ENCODE measurements at regions not wholly inside any gene's neighbourhood (a gene's known extent, or its start where the extent isn't known, plus 50 kb on each side); places are given as distances from the start of the nearest gene placed in this dataset.
"Not testable (repeated sequence)": the region's sequence is repeated elsewhere in the genome, so short reads cannot be mapped to it uniquely, and the experiment has no call there.

DNA sequence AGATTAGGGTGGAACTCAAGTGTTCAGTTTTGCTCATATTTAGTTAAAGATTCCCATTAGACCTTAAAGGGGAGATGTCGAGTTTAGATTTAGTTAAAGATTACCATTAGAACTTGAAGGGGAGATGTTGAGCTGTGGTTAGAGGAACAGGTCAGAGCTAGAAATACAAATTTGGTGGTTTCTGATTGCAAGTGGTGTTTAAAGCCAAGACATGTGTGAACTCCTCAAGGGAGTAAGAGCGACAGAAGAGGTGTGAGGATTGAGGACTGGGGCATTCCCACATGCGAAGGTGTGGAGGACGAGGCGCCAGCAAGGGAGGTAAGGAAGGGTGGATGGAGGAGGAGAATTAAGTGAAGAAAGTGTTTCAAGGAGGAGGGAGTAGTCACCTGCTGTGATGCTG, 168.6 kb downstream of the IER5 start:
- DNase-seq (ENCODE audit: low spot score): no peak

DNA sequence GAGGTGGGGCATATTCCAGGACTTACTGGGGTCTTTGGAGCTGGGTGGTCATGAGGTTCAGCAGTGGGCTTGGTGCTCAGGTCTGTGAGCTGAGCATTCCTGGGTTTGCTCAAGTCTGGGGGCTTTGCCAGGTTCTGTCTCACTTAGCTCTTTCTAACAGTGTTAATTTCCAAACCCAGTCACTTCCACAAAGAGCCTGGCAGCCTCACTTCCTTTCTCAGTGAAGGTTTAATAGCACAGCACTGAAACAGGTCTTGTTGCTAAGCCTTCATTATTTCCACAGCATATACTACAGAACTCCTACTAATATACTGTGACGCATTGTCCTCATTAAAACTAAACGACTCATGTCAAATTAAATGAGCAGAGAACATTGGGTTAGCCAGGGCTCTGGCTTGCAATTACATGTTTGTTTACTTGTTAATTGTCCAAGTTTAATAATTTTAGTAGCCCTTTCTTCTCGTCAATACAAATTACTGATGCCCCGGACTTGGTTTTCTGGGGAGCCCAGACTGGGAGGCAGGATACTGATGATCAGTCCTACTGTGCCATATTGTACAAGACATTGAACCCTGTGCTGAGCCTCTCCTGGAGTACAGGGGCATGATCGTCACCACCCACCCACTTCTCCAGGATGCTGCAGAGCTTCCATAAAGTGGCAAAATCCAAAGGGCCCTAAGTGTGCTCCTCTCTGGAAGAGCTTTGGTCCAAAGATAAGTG, 170.7 kb downstream of the IER5 start:
- DNase-seq (ENCODE audit: low spot score): no peak

DNA sequence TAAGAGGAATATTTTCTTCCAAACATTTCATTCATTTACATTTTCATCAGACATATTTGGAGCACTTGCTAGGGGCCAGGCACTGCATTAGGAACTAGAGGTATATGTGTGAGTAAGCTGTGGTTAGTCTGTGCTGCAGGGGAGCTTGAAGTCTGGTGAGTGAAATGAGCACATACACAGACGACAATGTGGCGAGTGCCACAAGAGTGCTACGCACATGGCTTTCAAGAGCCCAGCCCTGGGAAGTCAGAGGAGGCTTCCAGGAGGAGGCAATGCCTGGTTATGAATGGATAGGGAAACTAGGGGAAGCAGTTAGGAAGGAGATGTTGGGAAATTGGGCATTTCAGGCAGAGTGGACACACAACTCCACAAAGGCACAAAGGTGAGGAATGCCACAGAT, 171.8 kb downstream of the IER5 start:
- no peak for DNase-seq (ENCODE audit: low spot score)

DNA sequence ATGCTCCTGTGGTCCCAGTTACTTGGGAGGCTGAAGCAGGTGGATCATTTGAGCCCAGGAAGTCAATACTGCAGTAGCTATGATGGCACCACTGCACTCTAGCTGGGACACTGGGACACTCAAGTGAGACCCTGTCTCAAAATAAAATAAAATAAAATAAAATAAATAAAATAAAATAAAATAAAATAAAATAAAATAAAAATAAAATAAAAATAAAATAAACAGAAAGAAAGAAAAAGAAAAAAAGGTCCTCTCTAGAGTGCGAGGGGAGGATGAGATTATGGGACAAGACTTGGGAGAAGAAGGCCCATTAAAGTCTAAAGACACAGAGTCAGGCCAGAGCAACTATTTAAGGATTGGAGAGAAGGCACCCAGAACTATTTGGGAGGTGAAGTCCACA, 172.5 kb downstream of the IER5 start:
- DNase-seq (ENCODE audit: low spot score): no peak

DNA sequence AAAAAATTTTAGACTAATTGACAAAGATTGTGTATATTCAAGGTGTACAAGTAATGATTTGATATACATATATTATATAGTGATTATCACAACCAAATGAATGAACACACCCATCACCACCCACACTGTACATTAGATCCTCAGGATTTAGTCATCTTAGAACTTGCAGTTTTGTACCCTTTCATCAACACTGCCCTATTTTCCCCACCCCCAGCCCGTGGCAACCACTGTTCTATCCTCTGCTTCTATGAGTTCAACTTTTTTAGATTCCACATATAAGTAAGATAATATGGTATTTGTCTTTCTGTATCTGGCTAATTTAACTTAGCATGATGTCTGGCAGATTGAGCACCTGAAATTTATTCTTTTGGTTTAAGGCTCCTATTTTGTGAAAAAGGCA, 173.6 kb downstream of the IER5 start:
- no peak for DNase-seq (ENCODE audit: low spot score)

DNA sequence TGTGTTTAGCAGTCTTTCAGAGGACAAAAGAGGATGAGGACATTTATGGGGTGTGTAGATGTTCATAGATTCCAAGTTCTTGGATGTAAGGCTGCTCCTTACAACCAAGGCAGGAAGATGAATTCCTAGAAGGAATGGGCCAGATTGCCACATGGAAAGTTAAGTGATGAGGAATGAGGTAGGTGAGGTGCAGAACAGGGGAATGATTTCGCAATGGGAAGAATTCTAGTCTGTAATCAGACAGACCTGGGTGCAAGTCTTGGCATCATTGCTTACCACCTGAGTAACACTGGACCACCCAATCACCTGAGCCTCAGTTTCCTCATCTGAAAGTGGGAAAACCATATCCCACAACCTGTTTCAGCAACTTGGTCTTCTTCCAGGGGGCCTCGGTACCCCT, 174.9 kb downstream of the IER5 start:
- DNase-seq (ENCODE audit: low spot score): no peak

DNA sequence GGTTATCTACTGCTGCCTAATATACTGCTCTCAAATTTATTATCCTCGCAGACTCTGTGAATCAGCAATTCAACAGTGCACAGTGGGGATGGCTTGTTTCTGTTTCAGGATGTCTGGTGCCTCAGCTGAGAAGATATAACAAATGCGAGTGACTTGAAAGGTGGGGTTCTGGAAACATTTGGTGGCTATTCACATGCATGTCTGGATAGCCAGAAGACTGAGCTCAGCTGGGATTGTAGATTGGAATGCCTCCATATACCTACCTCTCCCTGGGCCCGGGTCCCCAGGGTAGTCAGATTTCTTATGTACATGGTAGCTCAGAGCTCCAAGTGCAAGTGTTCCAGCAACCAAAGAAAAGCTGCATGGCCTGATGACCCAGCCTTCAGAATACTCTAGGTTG, 176.3 kb downstream of the IER5 start:
- no peak for DNase-seq (ENCODE audit: low spot score)

DNA sequence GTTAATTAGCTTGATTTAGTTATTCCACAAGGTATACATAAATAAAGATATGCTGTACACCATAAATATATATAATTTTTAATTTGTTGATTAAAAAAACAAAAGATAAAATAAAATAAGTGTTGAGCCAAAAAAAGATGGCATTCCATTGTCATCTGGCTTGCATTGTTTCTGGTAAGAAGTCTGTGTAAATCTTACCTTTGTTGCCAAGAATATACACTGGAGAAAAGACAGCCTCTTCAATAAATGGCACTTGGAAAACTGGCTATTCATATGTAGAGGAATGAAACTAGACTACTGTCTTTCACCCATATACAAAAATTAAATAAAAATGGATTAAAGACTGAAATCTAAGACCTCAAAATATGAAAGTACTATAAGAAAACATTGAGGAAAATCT, 196.5 kb downstream of the IER5 start:
- no peak for DNase-seq (ENCODE audit: low spot score)

DNA sequence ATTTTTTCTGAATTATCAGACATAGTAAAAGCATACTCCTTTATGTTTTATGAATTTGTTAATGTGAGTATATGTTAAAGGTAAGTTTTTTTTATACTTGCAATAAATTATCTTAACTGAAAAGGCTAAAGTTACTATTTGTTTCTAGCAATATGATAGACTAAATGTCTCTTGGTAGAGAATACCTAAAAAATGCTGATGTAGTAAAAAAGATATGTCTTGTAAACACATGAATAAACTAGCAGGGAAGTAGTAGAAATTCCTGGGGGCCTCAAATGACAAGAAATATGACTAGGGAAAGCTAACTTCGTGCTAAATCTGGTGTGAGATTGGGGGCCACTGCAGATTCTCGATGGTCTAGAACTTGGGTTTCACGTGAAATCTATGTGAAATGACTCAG, 188.1 kb upstream of the CACNA1E start:
- DNase-seq (ENCODE audit: low spot score): no peak

DNA sequence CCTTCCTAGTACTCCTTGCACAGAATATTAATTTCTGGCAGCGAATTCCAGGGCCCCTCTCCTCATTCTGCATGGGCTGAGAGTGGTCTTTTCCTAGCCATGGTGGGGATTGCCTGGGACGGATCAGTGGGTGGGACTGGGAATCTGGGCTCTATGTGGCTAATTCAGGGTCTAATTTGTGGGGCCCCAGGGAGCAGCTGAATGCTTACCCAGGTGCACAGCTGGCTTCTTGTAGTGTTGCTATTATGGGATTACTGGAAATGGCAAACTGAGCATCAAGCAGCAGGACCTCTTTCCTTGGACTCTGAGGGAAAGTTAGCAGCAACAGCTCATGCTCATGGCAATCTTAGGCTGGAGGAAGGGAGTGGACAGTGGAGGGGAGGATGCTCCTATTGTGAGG, 187.1 kb upstream of the CACNA1E start:
- no peak for DNase-seq (ENCODE audit: low spot score)

DNA sequence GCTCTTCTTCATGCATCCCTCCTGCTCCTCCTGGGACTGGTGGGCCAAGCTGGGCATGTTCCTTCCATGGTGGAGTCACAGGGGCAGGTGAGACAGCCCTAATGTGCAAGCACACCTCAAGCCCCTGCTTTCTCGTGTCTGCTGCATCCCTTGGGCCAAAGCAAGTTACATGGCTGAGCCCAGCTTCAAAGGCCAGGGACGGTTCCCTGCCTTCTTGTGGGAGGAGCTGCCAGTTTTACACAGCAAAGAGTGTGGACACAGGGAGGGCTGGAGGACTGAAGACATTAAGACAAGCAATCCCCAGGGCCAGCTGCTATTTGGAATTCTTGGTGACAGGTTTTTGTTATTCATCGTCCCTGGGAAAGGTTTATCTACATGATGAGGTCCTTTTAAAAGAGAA, 175.2 kb upstream of the CACNA1E start:
- no peak for DNase-seq (ENCODE audit: low spot score)

DNA sequence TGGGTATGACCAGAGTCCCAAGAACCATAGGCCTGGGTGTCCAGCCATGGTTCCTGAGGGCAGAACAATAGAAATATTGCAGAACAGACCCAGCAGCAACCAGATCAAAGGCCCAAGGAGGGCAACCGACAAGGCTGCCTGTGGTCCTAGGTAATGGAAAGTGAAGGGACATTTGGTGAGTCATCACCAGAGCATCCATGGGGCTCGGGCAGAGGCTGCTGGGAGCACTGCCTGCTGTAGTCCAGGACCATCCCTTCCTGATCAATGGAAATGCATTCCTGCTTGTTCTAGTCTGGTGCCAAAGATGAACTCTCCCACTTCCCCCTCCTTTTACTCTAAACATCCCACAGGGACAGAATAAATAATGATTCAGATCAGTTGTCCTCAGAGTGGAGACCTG, 172.8 kb upstream of the CACNA1E start:
- no peak for DNase-seq (ENCODE audit: low spot score)

DNA sequence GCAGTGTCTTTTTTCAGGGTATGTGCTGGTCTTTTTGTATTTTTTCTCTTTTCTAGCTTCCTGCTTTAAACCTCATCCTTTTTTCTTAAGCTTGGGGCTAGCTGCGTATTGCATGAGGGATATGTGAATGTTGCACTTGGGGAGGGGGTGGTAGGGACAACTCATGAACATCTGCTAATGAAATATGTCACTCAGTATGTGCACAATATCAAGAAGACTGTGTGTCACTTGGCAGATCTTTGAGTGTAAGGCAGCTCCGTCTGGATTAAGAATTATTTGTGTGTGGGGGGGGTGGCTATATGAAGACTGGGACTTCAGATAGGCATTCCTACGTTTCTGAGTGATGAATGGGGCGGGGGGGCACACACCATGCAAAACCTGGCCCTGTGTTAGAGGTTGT, 170.4 kb upstream of the CACNA1E start:
- no peak for DNase-seq (ENCODE audit: low spot score)

DNA sequence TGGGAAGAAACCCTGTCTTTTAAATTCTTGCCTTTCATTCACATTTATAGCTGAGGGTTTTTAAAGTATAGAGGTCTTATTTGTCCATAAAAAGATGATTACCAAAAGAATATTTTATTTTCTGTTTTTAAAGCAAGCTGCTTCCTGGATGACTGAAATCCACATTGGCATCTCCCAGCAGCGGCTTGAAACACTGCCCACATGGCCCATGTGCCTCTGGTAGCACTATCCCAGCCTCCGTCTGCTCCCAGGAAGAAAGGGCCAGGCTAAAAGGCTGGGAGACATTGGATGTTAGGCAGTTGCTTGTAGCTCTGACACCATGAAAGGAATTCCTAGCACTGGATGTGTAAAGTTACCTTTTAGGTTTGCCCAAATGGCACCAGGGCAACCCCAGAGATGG, 169.9 kb upstream of the CACNA1E start:
- no peak for DNase-seq (ENCODE audit: low spot score)

DNA sequence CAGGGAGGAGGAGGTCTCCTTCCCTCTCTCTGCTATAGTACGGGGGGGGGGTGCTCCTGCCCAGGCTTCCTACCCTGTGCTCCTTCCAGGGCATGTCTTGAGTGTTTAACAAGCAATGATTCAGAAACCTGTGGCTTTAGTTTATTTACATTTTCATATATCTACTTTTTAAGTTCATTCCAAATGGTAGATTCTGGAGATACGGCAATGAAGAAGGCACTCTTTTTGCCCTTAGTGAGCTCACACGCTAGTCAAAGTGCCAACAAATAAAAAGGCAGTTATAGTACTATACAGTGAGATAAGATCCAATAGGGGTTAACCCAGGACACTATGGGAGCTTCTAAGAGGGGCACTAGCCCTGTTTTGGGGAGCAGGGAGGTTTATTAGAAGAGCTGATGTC, 169.3 kb upstream of the CACNA1E start:
- no peak for DNase-seq (ENCODE audit: low spot score)

DNA sequence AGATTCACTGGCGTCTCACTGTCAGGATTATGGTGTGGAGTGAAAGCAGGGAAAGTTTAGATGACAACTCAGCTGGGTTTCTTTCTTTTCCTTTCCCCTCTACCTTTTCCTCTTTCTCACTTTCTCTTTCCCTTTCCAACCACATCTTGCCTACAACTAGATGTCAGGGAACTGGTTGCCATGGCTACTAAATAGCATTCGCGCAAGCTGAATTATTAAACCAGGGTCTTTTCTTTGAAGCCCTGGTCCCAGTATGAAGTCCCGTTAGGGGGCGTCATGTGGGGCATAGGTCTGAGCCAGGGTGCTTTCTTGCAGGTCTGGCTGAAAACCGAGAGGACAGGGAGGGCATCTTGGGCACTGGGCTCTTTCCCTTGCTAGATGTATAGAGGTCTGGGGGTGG, 168.4 kb upstream of the CACNA1E start:
- no peak for DNase-seq (ENCODE audit: low spot score)

DNA sequence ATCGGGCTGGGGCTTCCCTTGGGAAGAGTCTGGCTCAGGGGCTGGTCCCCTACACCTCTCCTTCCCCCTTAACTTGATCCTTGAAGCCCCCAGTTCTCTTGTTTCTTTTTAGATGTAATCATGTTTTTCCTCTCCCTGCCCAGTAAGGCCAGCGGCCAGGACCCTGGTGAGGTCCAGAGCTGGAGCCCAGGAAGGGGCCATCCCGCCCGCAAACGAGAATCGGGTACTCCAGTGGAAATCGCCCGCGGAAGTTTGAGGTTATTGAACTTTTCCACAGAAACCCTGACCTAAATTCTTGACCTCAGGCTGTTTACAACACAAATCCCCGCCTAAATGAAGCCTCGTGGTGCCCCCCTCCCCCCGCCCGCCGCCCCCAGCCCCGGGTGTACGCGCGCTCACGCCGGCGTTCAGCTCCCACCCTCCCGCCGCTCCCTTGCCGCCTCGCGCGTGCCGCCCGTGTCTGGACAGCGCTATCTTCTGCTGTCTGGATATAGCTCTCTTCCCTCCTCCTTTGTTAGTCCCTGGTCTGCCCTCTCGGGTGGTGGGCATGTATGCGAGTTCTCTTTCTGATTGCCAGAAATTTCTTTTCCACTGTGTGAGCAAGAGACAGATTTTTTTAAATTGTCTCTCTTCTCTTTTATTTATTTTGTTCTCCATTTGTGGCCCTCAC, 165.9 kb upstream of the CACNA1E start:
- DNase-seq (ENCODE audit: low spot score): no peak

DNA sequence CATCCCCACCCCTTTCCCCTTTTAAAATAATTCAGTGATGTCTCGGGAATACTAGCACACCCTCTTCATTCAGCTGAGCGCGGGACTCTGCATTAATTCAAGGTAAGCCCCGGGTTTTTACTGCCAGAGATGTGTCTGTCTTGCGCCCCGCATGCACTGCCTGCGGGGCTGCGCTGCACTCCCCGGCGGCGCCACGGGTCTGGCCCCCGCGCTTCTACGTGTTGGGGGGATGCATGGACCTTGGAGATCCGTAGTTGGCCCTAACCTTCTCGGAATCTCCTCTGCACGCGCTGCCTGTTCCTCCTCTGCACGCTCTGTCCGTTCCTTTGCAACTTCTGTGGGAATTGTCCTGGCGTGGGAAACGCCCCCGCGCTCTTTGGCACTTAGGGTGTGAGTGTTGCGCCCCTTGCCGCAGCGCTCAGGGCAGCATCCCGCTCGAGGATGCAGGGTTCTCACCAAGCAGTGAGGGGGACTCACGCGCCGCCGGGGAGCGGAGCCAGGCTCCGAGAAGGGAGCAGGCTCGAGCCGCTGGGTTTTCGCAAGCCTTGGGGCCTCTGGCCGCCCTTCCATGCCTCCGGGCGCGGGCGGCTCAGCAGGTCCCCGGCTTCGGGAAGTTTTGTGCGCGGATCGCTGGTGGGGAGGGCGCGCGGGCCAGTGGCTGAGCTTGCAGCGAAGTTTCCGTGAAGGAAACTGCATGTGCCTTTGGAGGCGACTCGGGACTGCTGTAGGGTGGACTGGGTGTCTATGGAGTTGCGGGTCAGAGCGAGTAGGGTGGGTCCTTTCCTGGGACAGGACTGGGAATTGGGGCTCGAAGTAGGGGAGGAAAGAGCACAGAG, 165.1 kb upstream of the CACNA1E start:
- DNase-seq (ENCODE audit: low spot score): no peak

DNA sequence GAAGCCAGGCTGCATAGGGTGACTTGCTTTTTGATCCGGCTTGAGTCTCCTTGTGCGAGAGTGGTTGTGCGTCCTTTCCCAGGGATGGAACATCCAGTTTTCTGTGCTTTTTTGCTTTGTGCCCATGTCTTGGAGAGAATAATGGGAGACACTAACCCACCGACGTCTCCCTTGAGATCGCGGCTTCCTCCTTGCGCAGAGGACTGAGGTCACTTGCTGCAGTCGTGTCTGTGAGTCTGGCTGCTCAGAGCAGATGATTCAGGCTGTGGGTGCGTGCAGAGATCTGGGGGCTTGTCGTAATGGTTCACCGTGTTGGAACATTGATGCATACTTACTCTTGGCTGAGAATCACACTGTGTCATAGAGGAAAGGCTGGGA, 164.5 kb upstream of the CACNA1E start:
- DNase-seq (ENCODE audit: low spot score): peak; percentile 18

DNA sequence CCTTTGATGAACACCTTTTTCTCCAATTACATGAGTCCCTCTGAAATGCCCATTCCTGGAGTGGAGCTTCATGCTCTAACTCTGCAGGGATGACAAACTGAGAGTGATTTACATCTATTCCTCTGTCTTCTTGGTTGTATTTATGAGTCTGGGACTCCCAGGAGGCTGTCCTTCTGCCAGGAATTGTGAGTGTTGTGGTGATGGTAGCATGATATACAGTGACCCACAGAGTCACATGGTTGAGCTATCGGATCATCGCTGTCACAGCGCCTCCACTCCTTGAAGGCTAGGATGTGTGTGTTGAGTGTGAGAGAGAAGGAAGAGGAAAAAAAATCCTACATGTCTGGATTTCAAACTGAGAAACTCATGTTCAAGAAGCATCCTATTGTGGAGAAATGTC, 163.4 kb upstream of the CACNA1E start:
- no peak for DNase-seq (ENCODE audit: low spot score)

DNA sequence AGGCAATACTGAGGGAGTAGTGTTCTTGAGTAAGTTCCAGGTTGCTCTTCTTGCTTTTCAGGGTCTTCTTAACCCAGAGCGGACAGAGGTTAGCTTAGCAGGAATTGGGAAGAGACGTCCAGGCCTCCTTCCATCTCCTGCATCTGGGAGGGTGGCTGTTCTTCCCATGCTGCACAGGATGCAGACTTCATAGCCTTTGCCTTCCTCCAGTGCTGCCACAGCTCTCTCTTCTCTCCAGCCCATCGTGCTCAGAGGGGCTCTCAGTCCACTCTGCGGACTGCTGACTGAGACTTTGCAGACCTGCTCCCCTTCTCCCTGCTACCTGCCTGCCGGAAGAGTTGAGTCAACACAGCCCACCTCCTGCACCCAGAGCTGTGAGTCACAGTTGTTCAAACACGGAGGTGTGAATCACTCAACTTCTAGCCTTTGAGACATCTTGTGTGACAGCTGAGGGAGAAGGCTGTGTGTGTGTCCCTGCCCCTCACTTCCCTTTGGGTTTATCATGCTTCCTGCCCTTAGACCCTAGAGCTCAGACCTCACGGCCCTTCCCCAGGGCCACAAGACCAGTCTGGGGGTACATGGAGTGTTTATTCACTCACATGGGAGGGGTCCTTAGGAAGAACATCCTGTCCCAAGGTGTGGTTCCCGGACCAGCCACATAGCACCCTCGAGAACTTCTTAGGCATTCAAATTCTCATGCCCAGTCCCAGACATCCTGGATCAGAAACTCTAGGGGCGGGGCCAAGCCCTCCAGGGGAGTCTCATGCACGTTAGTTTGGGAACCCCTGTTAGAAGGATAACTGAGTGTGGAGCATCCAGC, 158.3 kb upstream of the CACNA1E start:
- no peak for DNase-seq (ENCODE audit: low spot score)

DNA sequence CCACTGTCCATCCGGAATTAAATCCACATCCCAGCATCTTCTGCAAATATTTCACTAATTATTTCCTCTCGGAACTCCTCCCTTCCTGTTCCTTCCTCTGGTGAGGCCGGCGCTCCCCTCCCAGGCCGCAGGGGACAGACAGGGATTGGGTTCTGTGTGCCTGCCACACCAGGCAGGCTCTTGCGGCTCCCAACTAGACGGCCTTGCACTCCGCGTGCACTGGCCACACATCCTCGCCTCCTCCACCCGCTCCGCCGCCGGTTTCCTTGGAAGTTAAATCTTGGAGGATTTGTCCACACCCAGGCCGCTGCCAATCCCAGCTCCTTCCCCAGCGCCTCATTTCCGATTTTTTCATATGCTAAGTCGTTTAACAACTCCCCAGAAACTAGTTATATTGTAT, 157.6 kb upstream of the CACNA1E start:
- DNase-seq (ENCODE audit: low spot score): not testable (repeated sequence)

Data from umbilical cord (tissue), 1 donor.